GM12875 (cell line): ENCODE measurements at regions not wholly inside any gene's neighbourhood (a gene's known extent, or its start where the extent isn't known, plus 50 kb on each side); places are given as distances from the start of the nearest gene placed in this dataset.

Experiments
- H3K4me3 ChIP-seq: one replicate; pipeline ENCODE4 v1.5.1; 2011; ENCODE audit warnings: low read depth, low read length, control low read depth
- CTCF ChIP-seq: IDR thresholded peaks from 2 replicates; pipeline ENCODE4 v1.5.1; 2011; ENCODE audit warnings: low read depth, mild to moderate bottlenecking, control low read depth, inconsistent platforms, low read length, moderate library complexity, borderline replicate concordance; ENCODE audit not compliant: insufficient read depth

GRCh38 chr5:2227433-2227832 lies 344.7 kb upstream of the IRX4 start:
- no peak for TF ChIP-seq CTCF
- no peak overlapping the region for H3K4me3 ChIP-seq

- H3K4me3 ChIP-seq = no peak overlapping the region
- no peak for TF ChIP-seq CTCF
Observed at GRCh38 chr5:2224689-2225088, 342.0 kb upstream of the IRX4 start.

- TF ChIP-seq CTCF = no peak
- H3K4me3 ChIP-seq = no peak overlapping the region
Observed at GRCh38 chr5:2223303-2223702, 340.6 kb upstream of the IRX4 start.

GRCh38 chr5:2222246-2222992 lies 339.7 kb upstream of the IRX4 start:
- TF ChIP-seq CTCF = no peak
- no peak overlapping the region for H3K4me3 ChIP-seq

GRCh38 chr5:2221450-2221849 lies 338.7 kb upstream of the IRX4 start:
- H3K4me3 ChIP-seq = no peak overlapping the region
- no peak for TF ChIP-seq CTCF

GRCh38 chr5:2220741-2221140 lies 338.0 kb upstream of the IRX4 start:
- no peak overlapping the region for H3K4me3 ChIP-seq
- no peak for TF ChIP-seq CTCF

- no peak overlapping the region for H3K4me3 ChIP-seq
- no peak for TF ChIP-seq CTCF
Observed at GRCh38 chr5:2219149-2219776, 336.5 kb upstream of the IRX4 start.
